HG03558 (cell line): ENCODE measurements at regions not wholly inside any gene's neighbourhood (a gene's known extent, or its start where the extent isn't known, plus 50 kb on each side); places are given as distances from the start of the nearest gene placed in this dataset.
"Not testable (repeated sequence)": the region's sequence is repeated elsewhere in the genome, so short reads cannot be mapped to it uniquely, and the experiment has no call there.

Source experiments
- ATAC-seq: cut with Tn5 transposase; IDR thresholded peaks from one replicate; pipeline ENCODE4 v1.9.1; 2021; ENCODE audit warnings: moderate number of reproducible peaks; ENCODE audit not compliant: unreplicated experiment; ENCODE audit errors: extremely low read depth

DNA sequence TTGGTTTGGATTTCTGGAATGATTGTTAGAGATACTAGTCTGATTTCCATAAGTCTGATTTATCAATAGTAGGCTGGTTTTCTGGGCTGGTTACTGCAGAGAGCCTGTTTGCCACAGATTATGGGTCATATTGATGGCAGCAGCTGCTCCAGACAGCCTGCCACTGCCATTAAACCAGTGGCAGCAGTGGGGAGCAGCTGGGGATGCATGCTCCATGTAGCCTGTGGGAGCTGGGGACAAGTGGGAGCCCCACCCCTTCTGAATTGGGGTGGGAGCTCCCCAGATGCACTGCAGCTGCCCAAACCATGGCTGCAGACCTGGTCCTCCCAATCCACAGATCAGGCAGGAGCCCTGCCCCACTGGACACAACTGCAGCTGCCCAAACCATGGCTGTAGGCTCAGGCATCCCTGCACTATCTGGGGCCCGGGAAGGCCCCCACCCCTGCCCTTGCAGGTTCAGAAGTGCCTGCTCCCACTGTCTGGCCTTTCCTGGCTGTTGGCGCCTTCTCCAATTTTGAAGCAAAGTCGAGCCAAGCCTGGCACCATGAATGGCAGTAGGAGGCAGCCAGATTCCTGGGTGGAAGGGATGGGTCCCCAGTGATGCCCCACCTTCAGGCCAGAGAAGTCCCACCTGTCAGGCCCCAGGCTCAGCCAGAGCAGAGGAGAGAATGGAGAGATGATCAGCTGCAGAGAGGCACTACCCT lies 402.9 kb upstream of the TYRP1 start:
- ATAC-seq = no peak

DNA sequence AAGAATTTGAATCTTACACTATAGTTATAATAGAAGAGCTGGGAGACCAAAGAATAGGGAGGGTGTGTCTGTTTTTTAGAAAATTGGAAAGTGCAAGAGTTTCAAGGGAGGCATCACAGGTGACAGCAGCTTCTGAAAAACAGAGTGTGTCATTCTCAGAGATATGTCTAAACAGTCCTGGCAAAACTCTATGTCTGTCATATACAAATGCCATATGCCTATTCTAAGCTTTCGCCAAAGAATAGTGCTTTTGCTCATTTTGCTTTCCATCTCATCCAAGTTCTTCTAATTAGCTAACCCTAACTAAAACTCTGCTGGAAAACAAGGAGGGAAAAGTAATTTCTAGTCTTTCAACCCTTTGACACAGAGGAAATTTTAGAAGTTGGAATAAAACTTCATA lies 388.0 kb upstream of the TYRP1 start:
- ATAC-seq = no peak

DNA sequence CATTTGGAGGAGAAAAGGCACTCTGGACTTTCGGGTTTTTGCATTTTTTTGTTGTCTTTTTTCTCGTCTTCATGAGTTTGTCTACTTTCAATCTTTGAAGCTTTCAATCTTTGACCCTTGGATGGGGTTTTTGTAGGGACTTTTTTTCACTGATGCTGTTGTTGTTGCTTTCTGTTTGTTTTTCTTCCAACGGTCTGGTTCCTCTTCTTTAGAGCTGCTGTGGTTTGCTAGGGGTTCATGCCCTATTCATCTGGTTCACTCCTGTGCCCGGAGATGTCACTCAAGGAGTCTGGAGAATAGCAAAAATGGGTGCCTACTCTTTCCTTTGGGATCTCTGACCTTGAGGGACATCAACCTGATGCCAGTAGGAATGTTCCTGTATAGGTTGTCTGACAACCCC lies 378.6 kb upstream of the TYRP1 start:
- no peak for ATAC-seq

DNA sequence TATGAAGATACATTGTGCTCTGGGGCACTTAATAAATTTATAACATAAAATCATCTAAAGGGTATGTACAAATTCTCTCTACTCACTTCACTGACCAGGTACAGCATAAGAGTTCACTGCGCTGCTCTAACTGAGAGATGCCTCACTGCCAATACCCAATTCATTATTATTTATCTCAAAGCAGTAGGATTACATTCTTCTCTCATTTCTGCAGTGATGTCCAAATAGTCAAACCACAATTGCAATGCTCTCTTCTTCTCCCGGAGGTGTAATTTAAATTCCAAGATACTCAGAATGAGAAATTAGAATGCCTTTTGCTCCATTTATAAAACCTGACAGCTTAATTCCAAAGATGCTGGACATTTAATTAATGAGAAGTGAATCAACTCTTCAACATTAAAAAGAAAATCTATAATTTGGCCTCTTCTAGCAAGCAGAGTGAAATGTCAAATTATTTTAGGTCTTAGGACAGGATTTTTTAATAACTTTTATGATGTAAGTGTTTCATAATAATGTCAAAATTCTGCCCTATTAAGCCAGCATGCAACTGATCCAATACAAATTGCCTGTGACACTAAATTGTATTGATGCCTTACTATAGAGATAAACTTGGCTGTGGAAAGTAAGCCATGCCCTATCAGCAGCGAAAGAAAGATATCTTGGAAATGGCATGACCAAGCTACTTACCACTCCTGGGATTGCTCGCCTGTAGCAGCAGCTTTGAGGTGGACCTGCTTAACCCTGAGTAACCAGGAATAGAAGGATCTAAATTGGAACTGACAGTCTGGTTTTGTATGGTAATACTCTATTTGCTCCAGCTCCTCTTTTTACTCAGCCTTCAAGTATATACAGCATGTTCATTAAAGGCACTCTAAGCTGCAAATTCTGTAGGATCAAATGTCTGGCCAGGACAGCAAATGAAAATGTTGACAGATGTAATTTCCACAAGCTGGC lies 374.2 kb upstream of the TYRP1 start:
- no peak for ATAC-seq

DNA sequence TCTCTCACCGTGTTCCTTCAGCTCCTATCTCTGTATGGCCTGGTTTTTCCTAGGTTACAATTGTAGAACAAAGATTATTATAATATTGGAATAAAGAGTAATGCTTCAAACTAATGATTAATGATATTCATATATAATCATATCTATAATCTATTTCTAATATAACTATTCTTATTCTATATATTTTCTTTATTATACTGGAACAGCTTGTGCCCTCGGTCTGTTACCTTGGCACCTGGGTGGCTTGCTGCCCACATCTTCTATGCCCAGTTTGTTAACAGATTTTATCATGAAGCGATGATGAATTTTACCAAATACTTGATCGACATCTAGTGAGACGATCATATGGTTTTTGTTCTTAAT lies 363.6 kb upstream of the TYRP1 start:
- ATAC-seq = no peak

DNA sequence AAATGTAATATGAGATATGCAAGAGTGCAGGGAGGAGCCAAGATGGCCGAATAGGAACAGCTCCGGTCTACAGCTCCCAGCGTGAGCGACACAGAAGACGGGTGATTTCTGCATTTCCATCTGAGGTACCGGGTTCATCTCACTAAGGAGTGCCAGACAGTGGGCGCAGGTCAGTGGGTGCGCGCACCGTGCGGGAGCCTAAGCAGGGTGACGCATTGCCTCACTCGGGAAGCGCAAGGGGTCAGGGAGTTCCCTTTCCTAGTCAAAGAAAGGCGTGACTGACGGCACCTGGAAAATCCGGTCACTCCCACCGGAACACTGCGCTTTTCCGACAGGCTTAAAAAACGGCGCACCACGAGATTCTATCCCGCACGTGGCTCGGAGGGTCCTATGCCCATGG lies 359.2 kb upstream of the TYRP1 start:
- not testable (repeated sequence) for ATAC-seq

DNA sequence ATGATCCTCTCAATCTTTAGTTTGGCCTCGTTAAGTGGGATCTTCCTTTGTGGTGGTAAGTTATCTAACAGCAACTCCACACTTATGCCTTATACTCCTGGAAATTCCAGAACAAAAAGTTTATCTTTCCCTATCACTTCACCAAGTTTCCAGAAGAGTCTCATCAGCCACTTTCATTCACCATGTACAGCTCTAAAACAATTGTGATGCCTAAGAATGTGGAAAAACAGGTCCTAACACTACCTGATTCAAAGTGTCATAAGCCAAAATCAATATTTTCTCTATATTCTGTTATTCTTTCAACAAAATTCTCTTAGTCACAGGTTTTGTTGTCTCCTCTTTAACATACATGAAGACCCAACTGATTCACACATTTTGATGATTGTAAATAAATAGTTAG lies 342.4 kb upstream of the TYRP1 start:
- ATAC-seq = no peak

DNA sequence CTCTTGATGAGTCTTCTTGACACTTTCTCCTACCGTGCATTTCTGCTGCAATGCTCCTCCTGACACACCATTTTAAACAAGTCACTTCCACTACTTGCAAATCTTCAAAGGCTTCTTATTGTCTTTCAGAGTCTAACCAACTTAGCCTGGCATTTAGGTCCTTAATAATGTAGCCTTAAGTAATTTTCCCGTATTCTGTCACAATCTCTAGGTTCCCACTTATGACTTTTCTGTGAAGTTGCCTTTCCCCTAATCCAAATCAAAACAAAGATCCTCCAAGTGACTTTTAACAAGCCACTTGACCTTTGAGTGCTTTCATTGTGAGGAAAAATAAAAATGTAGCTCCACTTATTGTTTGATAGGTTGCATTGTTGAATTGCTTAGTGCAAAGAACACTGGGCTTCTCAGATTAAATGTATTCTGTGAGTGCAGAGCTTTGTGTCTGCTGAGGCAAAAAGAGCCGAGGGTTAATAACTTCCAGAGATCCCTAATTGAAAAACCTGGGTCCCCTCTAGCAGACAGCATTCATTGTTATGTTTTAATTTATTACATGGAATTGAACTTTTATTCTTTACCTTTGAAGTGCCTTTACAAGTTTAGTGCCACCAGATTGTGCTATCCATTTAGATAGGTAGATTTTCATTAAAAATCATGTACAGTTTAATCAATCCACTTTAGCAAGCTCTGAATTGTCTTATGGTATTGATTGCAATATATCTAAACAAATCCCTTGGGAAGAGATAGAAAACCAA lies 341.7 kb upstream of the TYRP1 start:
- ATAC-seq = no peak

DNA sequence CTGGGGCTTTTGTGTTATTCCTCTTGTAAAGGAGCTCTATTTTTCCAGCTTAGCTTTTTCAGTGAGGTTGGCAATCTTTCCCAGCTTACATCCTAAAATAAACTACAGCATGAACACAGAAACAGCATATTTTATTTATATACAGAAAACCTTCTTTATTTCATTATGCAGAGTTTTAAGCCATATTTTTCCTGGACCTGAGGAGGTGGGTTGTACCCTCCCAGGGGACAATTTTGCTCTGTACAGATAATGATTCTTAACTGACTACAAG lies 341.2 kb upstream of the TYRP1 start:
- ATAC-seq = no peak

DNA sequence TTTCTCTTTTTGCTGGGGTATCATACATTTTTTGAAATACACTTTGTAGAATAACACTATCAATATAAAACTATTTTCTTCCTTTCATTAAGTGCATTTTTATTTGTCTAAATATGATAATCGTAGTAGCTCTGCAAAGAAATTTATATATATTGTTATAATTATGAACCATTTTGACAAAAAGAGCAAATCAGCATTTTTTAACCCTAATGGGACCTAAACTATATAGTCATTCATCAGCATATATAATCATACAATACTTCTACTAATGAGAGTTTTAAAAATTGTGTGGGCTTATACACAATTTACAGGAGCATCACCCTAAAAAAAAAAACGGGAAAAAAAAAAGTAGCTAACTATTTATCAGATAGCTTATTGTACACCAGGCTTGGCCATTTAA lies 329.7 kb upstream of the TYRP1 start:
- ATAC-seq = no peak

DNA sequence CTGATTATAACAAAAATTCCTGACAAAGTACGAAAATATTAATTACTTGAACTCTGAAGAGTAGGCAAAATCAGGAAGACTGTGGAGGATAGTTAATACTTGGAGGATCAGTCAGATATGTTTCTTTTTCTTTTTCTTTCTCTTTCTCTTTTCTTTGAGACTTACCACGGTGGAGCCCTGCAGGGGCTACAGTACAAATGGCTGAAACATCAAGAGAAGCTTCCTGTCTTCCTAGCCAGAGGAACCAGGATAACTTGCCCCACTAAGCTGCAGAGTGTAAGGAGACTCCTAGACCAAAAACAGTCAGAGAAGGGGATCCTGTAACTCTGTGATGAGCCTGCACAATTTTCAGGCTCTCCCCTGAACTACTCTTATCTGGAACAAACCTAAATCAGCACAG lies 324.6 kb upstream of the TYRP1 start:
- ATAC-seq = no peak

DNA sequence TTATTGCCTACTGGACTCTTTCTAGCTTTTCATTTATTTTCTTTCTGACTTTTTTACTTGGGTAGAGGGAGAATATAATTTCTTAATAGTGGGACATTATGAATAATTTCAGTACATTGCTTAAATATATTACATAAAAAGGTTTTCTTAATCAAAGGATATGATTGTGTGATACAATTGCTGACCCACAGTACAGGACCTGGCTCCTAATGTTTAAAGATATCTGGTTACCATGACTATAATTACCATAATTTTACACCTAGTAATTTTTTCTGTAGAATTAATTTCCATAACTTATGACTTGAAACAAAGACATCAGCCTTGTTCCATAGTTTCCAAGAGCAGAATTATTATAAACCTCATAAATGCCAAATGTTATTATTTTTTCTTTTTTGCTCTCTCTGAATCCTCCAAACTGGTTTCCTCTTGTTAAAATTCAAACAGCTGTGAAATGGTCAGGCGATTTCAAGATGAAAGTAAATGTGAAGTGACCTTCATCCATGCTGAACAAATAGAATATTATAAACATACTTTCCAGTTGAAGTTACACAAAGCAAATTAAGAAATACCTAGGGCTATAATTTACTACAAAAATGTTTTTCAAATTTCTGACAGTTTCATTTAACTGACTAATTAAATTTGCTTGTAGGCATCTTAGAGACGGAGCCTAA lies 301.2 kb upstream of the TYRP1 start:
- ATAC-seq = no peak

DNA sequence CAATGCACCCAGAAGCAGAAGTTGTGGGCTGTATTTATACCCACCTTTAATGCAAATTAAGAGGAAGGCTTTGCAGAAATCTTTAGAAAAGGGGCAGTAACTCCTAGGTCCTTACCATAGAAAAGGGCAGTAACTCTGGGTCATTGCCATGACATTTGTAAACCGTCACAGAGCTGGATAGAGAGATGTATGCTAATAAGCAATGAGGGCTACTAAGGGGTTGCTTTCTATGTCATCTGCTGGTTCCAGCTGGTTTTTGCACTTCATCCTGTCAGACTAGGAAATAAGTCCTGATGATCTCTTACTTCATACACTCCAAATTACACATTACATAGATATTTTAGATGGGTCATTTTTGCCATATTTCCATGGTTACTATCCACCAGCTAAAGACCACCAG lies 299.1 kb upstream of the TYRP1 start:
- no peak for ATAC-seq

DNA sequence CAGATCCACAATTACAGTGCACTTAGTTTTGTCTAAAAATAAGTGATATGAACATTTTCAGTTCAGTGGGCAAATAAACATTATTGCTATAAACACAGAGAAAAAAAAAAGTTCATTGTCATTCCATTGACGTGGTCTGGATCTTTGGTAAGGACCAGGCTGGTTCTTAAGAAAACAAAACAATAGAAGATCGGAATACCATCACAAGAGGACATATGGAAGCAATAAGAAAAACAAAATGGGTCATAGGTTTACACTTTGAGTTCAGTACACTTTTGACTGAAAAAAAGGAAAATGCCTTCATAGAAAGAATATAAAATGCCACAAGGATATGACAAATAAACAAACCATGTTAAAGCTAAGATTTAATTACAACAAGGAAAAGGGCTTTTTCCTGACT lies 289.5 kb upstream of the TYRP1 start:
- ATAC-seq = no peak

DNA sequence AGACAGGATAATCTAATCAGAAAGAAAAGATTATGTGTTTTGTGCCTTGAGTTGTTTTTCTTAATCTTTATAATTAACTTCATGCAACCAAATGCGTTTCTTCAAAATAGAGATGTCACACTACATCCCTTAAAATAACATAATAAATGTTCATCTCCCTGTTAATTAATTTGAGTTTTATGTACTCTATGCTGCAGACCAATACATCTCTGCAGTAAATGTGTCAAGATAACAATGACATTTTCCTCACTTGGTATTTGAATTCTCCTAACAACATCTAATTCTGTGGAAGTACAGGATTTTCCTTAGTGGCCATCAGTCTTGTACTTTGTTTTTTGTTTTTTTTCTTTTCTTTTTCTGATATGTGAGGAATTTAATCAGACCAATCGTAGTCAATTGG lies 279.2 kb upstream of the TYRP1 start:
- no peak for ATAC-seq

DNA sequence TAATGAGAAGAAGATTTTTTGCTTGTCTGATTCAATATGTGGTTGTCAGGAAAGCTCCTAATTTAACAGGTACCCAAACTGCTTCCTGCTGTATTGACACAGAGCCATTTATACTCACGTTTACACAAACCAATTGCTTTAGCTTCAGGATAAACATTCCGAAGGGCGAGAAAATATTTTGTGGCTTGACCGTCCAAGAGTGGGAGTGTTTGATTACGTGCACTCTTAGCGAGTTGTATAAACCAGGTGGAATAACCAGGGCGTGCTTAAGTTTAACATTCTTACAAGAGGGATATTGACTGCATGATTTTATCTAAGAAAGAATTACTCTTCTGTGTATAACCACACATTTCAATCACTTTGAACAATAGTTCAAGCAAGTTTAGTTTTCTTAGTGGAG lies 278.7 kb upstream of the TYRP1 start:
- ATAC-seq = no peak

DNA sequence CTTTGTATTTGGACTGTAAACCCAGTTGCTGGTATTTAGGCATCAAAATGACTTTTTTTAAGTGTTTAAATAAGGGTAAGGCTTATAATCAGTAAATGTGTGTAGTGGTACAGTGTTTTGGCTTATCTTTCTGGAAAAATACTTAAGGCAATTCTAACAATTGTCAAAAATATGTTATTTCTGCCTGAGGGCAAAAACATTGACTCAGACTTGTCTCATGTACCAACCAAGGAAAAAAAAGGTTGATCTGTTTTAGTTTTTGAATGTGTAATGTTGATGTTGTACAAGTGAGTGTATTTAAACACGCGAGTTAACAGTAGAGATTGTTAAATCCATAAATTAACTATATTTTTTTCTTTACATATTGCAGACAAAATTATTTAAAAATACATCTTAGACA lies 277.8 kb upstream of the TYRP1 start:
- ATAC-seq = no peak

DNA sequence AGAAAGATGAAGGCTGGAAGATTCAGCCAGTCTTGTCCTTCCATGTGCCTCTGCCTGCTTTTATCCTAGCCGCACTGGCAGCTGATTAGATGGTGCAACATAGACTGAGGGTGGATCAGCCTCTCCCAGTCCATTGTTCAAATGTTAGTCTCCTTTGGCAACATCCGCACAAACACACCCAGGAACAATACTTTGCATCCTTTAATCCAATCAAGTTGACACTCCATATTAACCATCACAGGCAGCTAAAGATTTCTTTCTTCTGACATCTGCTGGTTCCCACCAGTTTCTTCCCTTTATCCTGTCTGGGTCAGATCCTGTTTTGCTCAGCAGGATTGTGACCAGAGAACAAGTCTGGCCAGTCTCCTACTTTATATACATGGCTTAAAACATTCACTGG lies 276.5 kb upstream of the TYRP1 start:
- no peak for ATAC-seq

DNA sequence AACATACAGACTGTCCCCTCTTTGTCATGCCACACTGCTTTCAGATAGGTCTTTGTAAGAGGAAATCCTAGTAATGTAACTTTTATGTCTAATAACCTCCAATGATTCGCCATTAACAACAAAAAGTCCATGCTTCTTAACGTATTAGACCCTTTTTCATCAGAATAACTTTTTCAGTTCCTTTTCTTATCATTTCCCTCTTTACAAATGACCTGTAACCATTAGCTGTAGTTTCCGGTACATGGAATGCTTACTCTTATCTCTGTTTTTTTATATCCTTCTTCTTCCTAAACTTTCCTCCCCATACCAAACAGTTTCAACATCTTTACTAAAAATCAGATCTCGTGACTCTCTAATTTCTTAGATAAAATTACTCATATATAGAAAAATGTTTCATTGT lies 268.9 kb upstream of the TYRP1 start:
- no peak for ATAC-seq

DNA sequence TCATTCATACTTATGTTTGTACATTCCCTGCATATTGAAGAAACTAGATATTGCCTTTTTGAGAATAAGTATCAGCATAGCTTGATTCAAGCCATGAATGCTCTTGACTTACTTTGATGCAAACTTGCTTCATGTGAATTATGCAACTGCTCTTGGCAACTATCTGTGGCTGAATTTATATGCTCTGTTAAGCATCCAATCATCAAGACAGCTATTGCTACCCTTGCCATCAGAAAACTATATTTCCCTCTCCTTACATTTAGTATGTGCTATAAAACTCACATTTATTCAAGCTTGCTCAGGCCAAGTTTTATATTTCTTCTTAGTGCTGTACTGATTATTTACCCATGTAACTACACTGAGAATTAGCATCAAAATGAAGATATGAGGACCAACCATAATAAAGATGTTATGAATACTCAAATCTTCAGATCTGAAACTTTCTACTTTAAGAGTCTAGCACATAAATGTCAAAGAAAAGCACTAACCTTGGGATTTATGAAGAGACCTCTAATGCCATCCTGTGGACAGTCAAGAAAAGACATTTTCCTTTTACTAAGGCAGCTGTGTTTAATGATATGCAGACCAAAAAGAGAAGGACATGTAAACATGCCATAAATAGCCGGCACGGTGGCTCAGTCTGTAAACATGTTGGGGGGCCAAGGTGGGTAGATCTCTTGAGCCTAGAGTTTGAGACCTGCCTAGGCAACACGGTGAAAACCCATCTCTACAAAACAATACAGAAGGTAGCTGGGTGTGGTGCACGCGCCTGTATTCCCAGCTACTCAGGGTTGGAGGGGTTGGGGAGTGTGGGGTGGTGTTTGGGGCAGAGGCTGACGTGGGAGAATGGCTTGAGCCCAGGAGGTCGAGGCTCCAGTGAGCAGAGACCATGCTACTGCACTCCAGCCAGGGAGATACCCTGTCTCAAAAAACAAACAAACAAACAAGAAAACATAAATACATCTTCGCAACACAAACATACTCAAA lies 267.0 kb upstream of the TYRP1 start:
- no peak for ATAC-seq
